ENCODE measurements at regions not wholly inside any gene's neighbourhood (a gene's known extent, or its start where the extent isn't known, plus 50 kb on each side); places are given as distances from the start of the nearest gene placed in this dataset.

DNA sequence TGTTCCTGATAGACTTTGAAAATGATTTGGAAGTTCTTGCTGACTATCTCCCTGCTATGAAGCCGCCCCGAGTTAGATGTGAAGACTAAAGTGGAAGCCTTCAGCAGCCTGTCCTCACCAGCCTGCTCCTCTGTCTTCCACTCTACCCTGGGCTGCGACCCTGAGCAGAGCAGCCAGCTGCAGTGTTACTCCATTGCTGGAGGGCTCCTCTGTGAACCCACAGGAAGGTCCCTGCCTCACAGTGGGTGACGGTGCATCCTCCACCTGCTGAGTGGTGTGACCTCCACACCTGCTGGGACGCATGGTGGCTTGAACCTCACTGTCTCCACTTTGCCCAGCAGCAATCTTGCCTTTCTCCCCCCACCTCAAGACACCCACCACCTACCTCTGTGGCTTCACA lies 116.4 kb downstream of the IRS2 start:
- DNase-seq = no peak

DNA sequence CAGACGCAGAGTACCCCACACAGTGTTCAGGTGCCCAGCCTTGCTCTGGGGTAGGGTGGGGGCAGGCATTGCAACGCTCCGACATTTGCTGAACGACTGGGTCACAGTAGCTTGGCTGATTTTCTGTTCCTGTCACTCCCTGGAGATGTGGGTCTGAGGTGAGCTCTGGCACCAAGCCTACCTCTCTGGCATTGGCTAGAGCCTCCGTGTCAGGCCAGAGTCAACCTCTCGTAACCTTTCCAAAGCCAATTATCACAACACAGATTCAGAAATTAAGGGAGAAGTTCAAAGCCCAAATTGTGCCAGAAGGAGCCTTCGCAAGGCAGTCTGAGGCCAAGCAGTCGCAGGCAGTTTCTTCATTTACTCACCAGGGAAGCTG lies 117.2 kb downstream of the IRS2 start:
- no peak for DNase-seq

- no peak for DNase-seq
Measured at GRCh38 chr13:109668433-109669233, 117.8 kb downstream of the IRS2 start.

DNA sequence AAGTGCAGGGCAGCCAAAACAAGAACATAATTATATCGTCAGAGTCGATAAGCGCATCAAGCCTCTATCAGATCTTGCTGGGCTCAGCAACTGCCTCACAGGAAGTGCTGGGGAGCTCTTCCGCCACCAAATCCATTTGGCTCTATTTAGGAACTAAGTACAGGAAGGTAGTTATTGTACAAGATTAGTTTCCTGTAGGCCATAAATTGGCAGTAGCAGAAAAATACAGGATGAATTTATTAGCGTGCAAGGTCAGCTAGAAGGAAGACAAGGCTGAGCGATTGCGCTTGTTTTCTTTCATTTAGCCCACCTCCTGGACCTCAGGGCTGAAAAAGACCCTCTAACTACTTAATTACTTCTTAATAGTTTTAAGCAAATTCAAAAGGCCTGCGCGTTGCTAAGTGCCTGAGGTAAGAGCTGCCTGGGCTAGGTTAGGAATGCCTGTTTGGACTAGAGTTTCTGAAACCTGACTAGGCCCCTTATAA lies 118.5 kb downstream of the IRS2 start:
- no peak for DNase-seq

GRCh38 chr13:109667056-109667455 lies 119.3 kb downstream of the IRS2 start:
- DNase-seq = no peak

DNA sequence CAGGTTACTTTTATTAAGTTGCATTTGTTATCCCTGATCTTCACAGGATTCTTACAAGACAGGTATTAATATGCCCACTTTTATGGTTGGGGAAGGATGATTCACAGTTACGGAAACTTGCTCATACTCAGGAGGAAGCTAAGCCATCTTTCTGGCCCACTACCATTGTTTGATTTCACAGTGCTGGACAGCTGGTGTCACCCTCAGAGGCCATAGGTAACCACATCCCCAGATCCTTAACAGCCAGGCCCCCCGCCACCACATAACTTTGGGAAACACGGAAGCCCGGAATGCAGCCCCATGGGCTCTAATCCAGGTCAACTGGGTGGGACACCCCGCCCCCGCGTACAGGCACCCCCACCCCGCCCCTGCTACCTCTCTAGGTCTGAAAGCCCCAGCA lies 119.7 kb downstream of the IRS2 start:
- no peak for DNase-seq

DNA sequence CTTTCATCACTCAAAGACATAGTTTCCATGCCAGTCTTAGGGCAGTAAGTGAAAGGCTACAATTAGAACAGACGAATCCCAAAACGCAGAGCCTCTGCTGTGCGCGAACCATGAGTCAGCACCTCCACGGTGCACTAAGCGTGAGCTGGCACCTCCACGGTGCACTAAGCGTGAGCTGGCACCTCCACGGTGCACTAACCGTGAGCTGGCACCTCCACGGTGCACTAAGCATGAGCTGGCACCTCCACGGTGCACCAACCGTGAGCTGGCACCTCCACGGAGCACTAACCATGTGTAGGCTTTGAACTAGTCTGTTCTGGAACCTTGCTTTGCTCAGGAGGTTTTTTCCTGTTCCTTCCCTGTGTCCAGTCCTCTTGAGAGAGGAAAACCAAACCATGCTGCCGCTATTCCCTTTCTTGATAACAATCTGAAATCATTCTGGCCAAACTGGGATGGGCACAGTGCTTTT lies 120.6 kb downstream of the IRS2 start:
- no peak for DNase-seq

- no peak for DNase-seq
Measured at GRCh38 chr13:109665240-109665639, 121.1 kb downstream of the IRS2 start.

GRCh38 chr13:109657395-109657794 lies 129.0 kb downstream of the IRS2 start:
- no peak for DNase-seq

DNA sequence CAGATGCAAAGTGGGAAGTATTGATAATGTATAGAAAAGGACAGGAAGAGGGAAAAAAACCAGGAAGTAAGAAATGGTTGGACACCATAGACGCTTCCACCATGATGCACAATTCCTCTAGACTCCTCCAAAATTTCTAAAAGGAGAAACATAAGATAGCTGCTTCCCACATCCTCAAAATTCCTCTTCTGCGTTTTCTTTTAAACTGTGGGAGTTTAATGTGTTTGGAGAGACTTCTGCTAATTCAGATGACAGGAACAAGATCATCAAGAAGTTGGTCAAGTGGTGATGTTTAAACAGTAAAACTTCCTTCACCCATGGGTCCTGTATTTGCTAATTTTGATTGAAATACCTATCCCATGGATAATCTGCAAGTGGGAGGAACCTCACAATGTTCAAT lies 130.2 kb downstream of the IRS2 start:
- DNase-seq = no peak

GRCh38 chr13:109655611-109656010 lies 130.8 kb downstream of the IRS2 start:
- DNase-seq = no peak

DNA sequence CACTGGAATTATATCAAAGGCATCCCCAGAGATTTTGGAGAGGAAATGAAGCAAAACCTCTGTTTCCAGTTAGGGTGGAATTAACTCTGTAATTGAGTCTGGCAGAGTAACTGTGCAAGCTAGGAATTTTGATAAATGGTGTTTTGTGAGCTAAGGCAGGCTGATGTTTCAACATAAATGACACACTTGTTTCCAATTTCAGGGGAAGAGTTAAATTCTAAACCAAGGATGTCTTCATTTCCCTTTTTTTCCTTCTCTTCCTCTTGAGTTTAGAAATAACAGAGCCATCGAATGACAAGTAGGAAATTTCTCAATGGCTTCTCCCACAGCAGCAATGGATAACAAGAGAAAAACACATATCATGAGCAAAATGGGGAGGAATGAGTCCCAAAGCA lies 131.2 kb downstream of the IRS2 start:
- no peak for DNase-seq

DNA sequence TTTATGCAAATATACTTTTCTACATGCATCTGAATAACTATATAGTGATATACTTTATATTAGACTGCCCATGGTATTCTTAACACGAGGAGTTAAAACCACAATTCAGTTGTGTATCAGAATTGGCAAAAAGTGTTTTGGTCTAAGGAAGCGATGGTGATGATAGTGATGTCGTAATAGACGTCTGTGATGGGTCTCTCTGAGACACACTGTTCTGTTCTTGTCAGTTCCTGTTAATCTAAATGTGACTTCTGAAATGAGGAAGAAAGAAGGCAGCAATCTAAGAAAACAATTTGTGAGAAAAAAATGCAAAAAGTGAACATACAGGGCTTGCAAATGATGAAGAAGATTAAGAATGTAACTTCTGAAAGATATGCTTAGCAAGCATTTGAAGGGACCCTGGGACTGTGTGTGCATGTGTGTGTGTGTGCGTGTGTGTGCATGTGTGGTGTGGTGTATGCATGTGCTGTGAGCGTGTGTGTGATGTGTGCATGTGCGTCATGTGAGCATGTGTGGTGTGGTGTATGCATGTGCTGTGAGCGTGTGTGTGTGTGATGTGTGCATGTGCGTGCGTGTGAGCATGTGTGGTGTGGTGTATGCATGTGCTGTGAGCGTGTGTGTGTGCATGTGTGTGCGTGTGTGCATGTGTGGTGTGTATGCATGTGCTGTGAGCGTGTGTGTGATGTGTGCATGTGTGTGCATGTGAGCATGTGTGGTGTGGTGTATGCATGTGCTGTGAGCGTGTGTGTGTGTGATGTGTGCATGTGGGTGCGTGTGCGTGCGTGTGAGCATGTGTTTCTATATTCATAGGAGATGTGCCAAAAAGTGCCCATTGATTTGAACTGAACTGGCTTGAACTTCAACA lies 131.8 kb downstream of the IRS2 start:
- no peak for DNase-seq

GRCh38 chr13:109652531-109652930 lies 133.9 kb downstream of the IRS2 start:
- no peak for DNase-seq

- DNase-seq = no peak
Measured at GRCh38 chr13:109651854-109652253, 134.5 kb downstream of the IRS2 start.

- DNase-seq = no peak
Measured at GRCh38 chr13:109651311-109651710, 135.1 kb downstream of the IRS2 start.

- no peak for DNase-seq
Measured at GRCh38 chr13:109650861-109651260, 135.5 kb downstream of the IRS2 start.

DNA sequence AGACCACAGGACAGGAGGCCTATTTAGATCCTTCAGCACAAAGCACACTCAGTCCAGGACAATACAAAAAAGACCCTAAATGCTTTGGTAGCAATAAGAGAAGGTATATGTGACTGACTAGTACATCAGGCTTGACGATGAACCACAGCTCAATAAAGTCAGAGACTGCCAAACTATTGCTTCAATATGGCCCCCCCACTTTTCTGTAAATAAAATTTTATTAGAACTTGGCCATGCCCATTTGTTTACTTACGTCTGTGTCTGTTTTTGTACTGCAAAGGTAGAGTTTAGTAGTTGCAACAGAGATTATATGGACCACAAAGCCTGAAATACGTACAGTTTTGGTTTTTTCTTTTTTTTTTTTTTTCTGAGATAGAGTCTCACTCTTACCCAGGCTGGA lies 136.7 kb downstream of the IRS2 start:
- no peak for DNase-seq

GRCh38 chr13:109647699-109648098 lies 138.7 kb downstream of the IRS2 start:
- DNase-seq = no peak

- DNase-seq = no peak
Measured at GRCh38 chr13:109647053-109647452, 139.3 kb downstream of the IRS2 start.

DNA sequence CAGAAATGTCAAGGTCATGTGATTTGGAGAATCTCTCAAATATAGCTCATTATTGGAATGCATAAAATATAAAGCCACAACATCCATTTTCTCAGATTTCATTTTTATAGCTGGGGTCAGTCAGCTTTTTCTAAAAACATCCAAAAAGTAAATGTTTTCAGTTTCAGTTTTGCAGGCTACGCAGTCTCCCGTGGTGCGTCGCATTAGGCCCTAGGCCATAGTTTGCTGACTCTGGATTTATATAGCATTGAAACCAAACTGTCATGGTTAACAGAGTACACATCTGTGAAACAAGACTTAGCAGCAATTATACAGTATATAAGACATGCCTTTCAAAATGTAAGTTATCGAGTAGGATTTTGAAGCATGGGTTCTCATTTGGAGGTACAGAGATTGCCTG lies 140.0 kb downstream of the IRS2 start:
- DNase-seq = no peak

- no peak for DNase-seq
Measured at GRCh38 chr13:109645831-109646230, 140.6 kb downstream of the IRS2 start.

DNA sequence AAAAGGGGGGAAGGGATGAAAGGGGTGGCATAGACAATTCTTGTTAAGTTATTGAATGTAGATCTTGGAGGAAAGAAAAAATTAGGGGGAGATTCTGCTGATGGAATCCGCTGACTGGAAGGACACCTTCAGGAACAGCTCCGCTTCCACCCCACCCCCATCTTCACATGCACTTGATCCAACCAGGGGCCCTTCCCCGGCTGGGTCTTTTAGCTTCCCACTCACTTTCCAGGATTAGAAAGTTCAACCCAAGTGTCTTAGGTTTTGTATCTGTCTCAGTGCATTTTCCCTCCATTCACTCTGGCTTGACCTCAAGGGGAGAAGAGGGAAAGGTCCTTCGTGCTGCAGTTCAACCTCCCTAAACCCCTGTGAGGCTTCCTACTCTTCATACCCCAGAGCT lies 141.4 kb downstream of the IRS2 start:
- DNase-seq = no peak

Data from NCI-H510A (cell line).